Glutamatergic neuron (in vitro differentiated cells): ENCODE measurements at regions not wholly inside any gene's neighbourhood (a gene's known extent, or its start where the extent isn't known, plus 50 kb on each side); places are given as distances from the start of the nearest gene placed in this dataset.

Experiments
- DNase-seq: peaks from one replicate; pipeline ENCODE4 v3.0.0; 2022
- H3K27ac Mint-ChIP-seq: one replicate; pipeline ENCODE4 v1.8.0; 2020; ENCODE audit warnings: mild to moderate bottlenecking, mixed read lengths, inconsistent platforms; ENCODE audit not compliant: unreplicated experiment
- H3K27me3 Mint-ChIP-seq: one replicate; pipeline ENCODE4 v1.8.0; 2020; ENCODE audit warnings: mild to moderate bottlenecking, moderate library complexity, mixed read lengths, inconsistent platforms; ENCODE audit not compliant: unreplicated experiment
- H3K36me3 Mint-ChIP-seq: one replicate; pipeline ENCODE4 v1.8.0; 2020; ENCODE audit warnings: mild to moderate bottlenecking, mixed read lengths, inconsistent platforms; ENCODE audit not compliant: unreplicated experiment
- H3K4me1 Mint-ChIP-seq: one replicate; pipeline ENCODE4 v1.8.0; 2020; ENCODE audit warnings: mild to moderate bottlenecking, low read depth, mixed read lengths, inconsistent platforms; ENCODE audit not compliant: unreplicated experiment
- H3K4me3 Mint-ChIP-seq: one replicate; pipeline ENCODE4 v1.8.0; 2020; ENCODE audit warnings: mild to moderate bottlenecking, mixed read lengths, inconsistent platforms; ENCODE audit not compliant: unreplicated experiment
- H3K9me3 Mint-ChIP-seq: one replicate; pipeline ENCODE4 v1.8.0; 2020; ENCODE audit warnings: mild to moderate bottlenecking, moderate library complexity, mixed read lengths, inconsistent platforms; ENCODE audit not compliant: unreplicated experiment
- CTCF ChIP-seq: fragments of 200-600 bp; sonication (generic); IDR thresholded peaks from one replicate; pipeline ENCODE4 v1.5.0; 2021; ENCODE audit not compliant: partially characterized antibody, unreplicated experiment

GRCh38 chr12:115319446-115320040, 635.6 kb upstream of the TBX3 start:
- H3K9me3 Mint-ChIP-seq = peaks cover 1% of the 10 kb centered on the region
- no peaks in the 10 kb centered on the region for H3K4me1 Mint-ChIP-seq
- no peaks in the 10 kb centered on the region for H3K27me3 Mint-ChIP-seq
- no peak overlapping the region for H3K4me3 Mint-ChIP-seq
- H3K27ac Mint-ChIP-seq = no peak overlapping the region
- no peak for DNase-seq
- no peaks in the 10 kb centered on the region for H3K36me3 Mint-ChIP-seq
- TF ChIP-seq CTCF = no peak

- no peak for TF ChIP-seq CTCF
- no peaks in the 10 kb centered on the region for H3K27me3 Mint-ChIP-seq
- H3K4me1 Mint-ChIP-seq = peaks cover 2% of the 10 kb centered on the region
- H3K9me3 Mint-ChIP-seq = no peaks in the 10 kb centered on the region
- no peaks in the 10 kb centered on the region for H3K36me3 Mint-ChIP-seq
- no peak for DNase-seq
- no peak overlapping the region for H3K27ac Mint-ChIP-seq
- H3K4me3 Mint-ChIP-seq = no peak overlapping the region
Measured at GRCh38 chr12:115313929-115314328, 630.0 kb upstream of the TBX3 start.

GRCh38 chr12:115312901-115313300, 628.9 kb upstream of the TBX3 start:
- Mint-ChIP-seq H3K27me3 (no peaks in the 10 kb centered on the region), H3K4me3 (no peak overlapping the region), H3K9me3 (no peaks in the 10 kb centered on the region), H3K27ac (no peak overlapping the region), H3K4me1 (peaks cover 3% of the 10 kb centered on the region), H3K36me3 (no peaks in the 10 kb centered on the region)
- TF ChIP-seq CTCF = no peak
- no peak for DNase-seq

- TF ChIP-seq CTCF = no peak
- H3K4me1 Mint-ChIP-seq = peaks cover 3% of the 10 kb centered on the region
- H3K36me3 Mint-ChIP-seq = no peaks in the 10 kb centered on the region
- no peaks in the 10 kb centered on the region for H3K9me3 Mint-ChIP-seq
- H3K27me3 Mint-ChIP-seq = no peaks in the 10 kb centered on the region
- DNase-seq = no peak
- H3K4me3 Mint-ChIP-seq = no peak overlapping the region
- H3K27ac Mint-ChIP-seq = no peak overlapping the region
Measured at GRCh38 chr12:115311875-115312274, 627.9 kb upstream of the TBX3 start.

GRCh38 chr12:115308918-115309317, 624.9 kb upstream of the TBX3 start:
- Mint-ChIP-seq H3K4me3 (no peak overlapping the region), H3K9me3 (no peaks in the 10 kb centered on the region), H3K4me1 (peaks cover 3% of the 10 kb centered on the region), H3K27me3 (no peaks in the 10 kb centered on the region), H3K36me3 (no peaks in the 10 kb centered on the region), H3K27ac (no peak overlapping the region)
- no peak for DNase-seq
- TF ChIP-seq CTCF = no peak
